Erythroblast (primary cell): ENCODE measurements at regions not wholly inside any gene's neighbourhood (a gene's known extent, or its start where the extent isn't known, plus 50 kb on each side); places are given as distances from the start of the nearest gene placed in this dataset.
"Not testable (repeated sequence)": the region's sequence is repeated elsewhere in the genome, so short reads cannot be mapped to it uniquely, and the experiment has no call there.

Experiments
- DNase-seq, 2 experiments: peaks; one replicate each; lab custom pipeline; 2025; lab: John Stamatoyannopoulos, UW
- GATA1 ChIP-seq: IDR thresholded peaks from 2 replicates; pipeline ENCODE4 v1.6.1; 2011; ENCODE audit warnings: low read depth, mild to moderate bottlenecking, control low read depth, low read length, moderate library complexity
- POLR2A ChIP-seq: IDR thresholded peaks from 2 replicates; pipeline ENCODE4 v1.6.1; 2011; ENCODE audit warnings: mild to moderate bottlenecking, low read length

DNA sequence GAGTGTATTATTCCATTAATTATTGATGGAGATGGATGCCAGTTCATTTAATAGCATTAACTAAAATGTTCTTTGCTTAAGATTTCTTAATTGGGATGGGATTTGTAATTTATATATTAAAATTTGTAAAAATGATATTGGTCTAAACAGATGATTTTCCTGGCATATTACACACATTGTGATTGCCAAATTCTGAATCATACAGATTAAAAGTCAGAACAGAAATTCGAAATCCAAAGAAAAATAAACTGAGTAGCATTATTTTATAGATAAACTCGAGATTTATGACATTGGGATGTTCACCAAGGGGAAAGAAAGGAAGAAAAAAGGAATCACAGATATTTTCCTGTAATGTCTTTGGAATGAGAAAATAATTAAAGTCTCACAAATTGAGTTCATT lies 481.1 kb downstream of the CCER1 start:
- TF ChIP-seq POLR2A (no peak), GATA1 (no peak)
- DNase-seq, result no peak

GRCh38 chr12:90460681-90461080 lies 494.3 kb downstream of the CCER1 start:
- DNase-seq, result no peak
- TF ChIP-seq GATA1, result no peak
- no peak for TF ChIP-seq POLR2A

DNA sequence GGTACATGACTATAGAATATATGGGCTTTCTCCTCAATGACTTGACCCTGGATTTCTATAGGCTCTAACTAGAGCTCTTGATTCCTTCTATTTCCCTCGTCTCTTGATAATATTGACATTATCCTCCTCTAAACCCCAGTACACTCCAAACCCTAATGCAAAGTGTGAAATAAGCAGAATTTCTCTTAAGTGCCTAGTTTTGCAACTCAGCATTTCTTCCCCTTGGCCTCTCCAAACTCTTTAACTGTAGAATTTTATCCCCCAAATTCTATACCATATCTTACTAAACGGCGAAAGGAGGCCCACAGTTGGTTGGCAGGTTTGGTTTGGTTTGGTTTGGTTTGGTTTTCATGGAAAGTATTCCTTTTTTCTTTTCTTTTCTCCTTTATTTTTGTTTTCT lies 498.7 kb downstream of the CCER1 start:
- no peak for DNase-seq
- no peak for TF ChIP-seq GATA1
- TF ChIP-seq POLR2A, result no peak

GRCh38 chr12:90455756-90456155 lies 499.2 kb downstream of the CCER1 start:
- DNase-seq, result no peak
- no peak for TF ChIP-seq GATA1
- TF ChIP-seq POLR2A, result no peak

- TF ChIP-seq GATA1 (no peak), POLR2A (no peak)
- no peak for DNase-seq
These were observed 505.4 kb downstream of the CCER1 start for GRCh38 chr12:90449611-90450010.

GRCh38 chr12:90443466-90443865 lies 511.5 kb downstream of the CCER1 start:
- not testable (repeated sequence) for DNase-seq

DNA sequence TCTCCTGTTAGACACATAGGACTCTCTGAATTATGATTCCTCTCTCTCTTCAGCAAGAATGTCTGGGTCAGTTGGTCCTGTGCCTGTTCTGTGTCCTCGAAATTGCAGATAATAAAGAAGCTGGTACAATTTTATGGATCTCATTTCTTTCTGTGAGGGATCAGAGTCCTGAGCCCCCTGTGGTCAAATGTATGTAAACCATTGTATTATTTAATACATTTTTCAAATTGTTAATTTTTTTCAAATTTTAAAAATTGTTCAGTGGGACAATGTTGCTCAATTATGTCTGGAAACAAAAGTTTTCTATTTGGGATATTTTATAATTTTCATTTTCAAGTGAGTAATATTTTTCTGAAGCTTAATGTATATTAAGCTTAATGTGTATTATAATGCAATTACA lies 513.5 kb downstream of the CCER1 start:
- TF ChIP-seq POLR2A, result no peak
- no peak for TF ChIP-seq GATA1
- no peak for DNase-seq

DNA sequence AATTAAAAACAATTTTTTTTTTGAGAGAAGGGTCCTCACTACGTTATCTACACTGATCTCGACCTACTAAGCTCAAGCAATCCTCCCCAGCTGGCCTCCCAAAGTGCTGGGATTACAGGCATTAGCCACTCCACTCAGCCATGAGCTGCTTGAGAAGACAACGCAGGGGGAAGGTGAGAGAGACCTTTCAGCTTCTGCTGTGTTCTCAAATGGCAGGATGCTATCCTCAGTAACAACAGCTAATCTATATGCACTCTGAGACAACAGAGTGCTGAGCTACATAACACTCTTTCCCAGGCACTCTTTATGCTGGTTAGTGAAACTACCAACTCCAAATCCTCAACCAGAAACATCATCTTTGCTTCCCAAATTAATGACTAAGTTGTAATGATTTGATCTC lies 526.1 kb downstream of the CCER1 start:
- no peak for DNase-seq
- TF ChIP-seq POLR2A (no peak), GATA1 (no peak)

DNA sequence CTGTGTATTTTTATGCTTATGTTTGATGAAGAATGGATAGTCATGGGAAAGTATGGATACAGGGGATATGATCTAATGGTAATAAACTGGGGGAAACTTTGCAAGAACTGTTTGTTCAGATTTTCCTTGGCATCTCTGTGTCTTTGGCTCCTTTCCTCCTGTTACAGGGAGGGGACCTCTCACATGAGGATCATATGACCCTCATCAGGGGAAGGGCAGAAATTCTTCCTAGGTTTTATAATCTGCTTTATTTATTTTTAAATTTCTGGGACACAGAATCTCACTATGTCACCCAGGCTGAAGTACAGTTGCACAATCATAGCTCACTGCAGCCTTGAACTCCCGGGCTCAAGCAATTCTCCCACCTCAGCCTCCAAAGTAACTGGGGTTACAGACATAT lies 526.5 kb downstream of the CCER1 start:
- DNase-seq, result no peak
- TF ChIP-seq GATA1 (no peak), POLR2A (no peak)

DNA sequence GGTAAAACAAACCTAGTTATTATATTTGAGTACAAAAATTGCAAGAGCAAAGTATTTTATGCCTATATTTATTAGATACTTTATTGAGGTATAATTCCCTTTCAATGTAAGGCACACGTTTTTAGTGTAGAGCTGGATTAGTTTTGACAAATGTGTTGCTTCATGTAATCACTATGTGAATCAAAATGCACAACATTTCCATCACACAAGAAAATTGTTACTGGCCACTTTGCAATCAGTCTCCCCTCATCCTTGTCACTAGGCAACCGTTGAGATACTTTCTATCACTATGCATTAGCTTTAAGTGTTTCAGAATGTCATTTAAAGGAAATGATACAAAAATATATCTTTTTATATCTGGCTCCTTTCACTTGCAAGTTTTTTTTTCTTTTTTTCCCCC lies 531.0 kb downstream of the CCER1 start:
- no peak for TF ChIP-seq POLR2A
- TF ChIP-seq GATA1, result no peak
- no peak for DNase-seq

DNA sequence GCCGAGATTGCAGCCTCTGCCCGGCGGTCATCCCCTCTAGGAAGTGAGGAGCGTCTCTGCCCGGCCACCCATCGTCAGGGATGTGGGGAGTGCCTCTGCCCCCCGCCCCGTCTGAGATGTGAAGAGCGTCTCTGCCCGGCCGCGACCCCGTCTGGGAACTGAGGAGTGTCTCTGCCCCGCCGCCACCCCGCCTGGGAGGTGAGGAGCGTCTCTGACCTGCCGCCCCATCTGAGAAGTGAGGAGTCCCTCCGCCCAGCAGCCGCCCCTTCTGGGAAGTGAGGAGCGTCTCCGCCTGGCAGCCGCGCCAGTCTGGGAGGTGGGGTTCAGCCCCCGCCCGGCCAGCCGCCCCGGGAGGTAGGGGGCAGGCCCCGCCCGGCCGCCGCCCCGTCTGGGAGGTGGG lies 544.0 kb downstream of the CCER1 start:
- no peak for TF ChIP-seq GATA1
- TF ChIP-seq POLR2A, result no peak

GRCh38 chr12:90407841-90408240 lies 547.1 kb downstream of the CCER1 start:
- no peak for DNase-seq
- TF ChIP-seq GATA1 (no peak), POLR2A (no peak)

More for the DNA sequence above, 544.0 kb downstream of the CCER1 start:
- DNase-seq, result no peak

DNA sequence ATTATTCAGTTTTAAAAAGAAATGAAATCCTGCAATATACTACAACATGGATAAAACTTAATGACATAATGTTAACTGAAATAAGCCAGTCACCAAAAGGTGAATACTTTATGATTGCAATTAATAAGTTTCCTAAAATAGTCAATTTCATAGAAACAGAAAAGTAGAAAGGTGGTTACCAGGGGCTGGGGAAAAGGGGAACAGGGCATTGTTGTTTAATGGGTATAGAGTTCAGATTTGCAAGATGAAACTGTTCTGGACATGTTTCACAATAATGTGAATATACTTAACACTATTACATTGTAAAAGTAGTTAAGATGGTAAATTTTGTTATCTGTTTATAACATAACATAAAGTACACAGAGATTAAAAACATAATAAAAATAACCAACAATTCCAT lies 550.9 kb downstream of the CCER1 start:
- TF ChIP-seq POLR2A (no peak), GATA1 (no peak)
- no peak for DNase-seq

DNA sequence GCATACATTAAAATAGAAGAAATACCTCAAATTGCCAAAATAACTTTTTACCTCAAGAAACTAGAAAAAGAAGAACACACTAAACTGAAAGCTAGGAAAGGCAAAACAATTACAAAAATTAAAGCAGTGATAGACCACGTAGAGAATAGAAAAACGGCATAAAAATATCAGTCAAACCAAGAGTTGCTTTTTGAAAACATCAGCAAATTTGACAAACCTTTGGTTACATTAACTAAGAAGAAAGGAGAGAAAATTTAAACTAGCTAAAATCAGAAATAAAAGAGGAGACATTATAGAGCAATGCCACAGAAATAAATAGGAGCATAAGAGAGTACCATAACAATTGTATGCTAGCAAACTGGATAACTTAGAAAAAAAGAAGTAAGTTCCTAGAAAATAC lies 553.8 kb downstream of the CCER1 start:
- TF ChIP-seq GATA1 (no peak), POLR2A (no peak)
- DNase-seq, result no peak

GRCh38 chr12:90399357-90399756 lies 555.6 kb downstream of the CCER1 start:
- DNase-seq, result no peak
- TF ChIP-seq POLR2A (no peak), GATA1 (no peak)

GRCh38 chr12:90398285-90398836 lies 556.6 kb downstream of the CCER1 start:
- DNase-seq, result no peak
- TF ChIP-seq GATA1 (no peak), POLR2A (no peak)

DNA sequence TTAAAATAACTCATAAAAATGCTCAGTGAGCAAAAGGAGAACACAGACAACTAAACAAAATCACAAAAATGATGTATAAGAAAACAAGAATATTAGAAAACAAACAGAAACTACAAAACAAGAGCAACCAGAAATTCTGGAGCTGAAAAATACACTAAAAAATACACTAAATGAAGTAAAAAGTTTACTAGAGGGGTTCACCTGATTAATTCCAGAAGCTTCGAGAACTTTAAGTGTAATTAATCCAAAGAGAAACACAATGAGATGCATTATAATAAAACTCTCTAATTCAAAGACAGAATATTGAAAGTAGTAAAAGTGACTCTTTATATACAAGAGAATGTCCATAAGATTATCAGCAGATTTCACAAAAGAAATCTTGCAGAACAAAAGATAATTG lies 558.4 kb downstream of the CCER1 start:
- TF ChIP-seq POLR2A (no peak), GATA1 (no peak)

More for the DNA sequence above, 558.4 kb downstream of the CCER1 start:
- no peak for DNase-seq
